ENCODE measurements at regions not wholly inside any gene's neighbourhood (a gene's known extent, or its start where the extent isn't known, plus 50 kb on each side); places are given as distances from the start of the nearest gene placed in this dataset.
"Not testable (repeated sequence)": the region's sequence is repeated elsewhere in the genome, so short reads cannot be mapped to it uniquely, and the experiment has no call there.

GRCh38 chr2:111570300-111571114, 313.5 kb downstream of the ANAPC1 start:
- not testable (repeated sequence) for DNase-seq (ENCODE audit: low read depth, low spot score)

GRCh38 chr2:111574803-111575202, 309.2 kb downstream of the ANAPC1 start:
- not testable (repeated sequence) for DNase-seq (ENCODE audit: low read depth, low spot score)

- DNase-seq (ENCODE audit: low read depth, low spot score) = peak; percentile 23
These were observed 306.7 kb downstream of the ANAPC1 start for GRCh38 chr2:111577154-111577885.

- not testable (repeated sequence) for DNase-seq (ENCODE audit: low read depth, low spot score)
These were observed 304.4 kb downstream of the ANAPC1 start for GRCh38 chr2:111579500-111580134.

- not testable (repeated sequence) for DNase-seq (ENCODE audit: low read depth, low spot score)
These were observed 303.4 kb downstream of the ANAPC1 start for GRCh38 chr2:111580616-111581015.

- not testable (repeated sequence) for DNase-seq (ENCODE audit: low read depth, low spot score)
These were observed 301.9 kb downstream of the ANAPC1 start for GRCh38 chr2:111582090-111582489.

- DNase-seq (ENCODE audit: low read depth, low spot score) = not testable (repeated sequence)
These were observed 300.5 kb downstream of the ANAPC1 start for GRCh38 chr2:111583480-111583879.

GRCh38 chr2:111584540-111584939, 299.5 kb downstream of the ANAPC1 start:
- not testable (repeated sequence) for DNase-seq (ENCODE audit: low read depth, low spot score)

GRCh38 chr2:111584950-111585349, 299.0 kb downstream of the ANAPC1 start:
- not testable (repeated sequence) for DNase-seq (ENCODE audit: low read depth, low spot score)

- not testable (repeated sequence) for DNase-seq (ENCODE audit: low read depth, low spot score)
These were observed 298.0 kb downstream of the ANAPC1 start for GRCh38 chr2:111586014-111586413.

- DNase-seq (ENCODE audit: low read depth, low spot score) = not testable (repeated sequence)
These were observed 288.9 kb downstream of the ANAPC1 start for GRCh38 chr2:111595072-111595471.

GRCh38 chr2:111596808-111597705, 286.9 kb downstream of the ANAPC1 start:
- not testable (repeated sequence) for DNase-seq (ENCODE audit: low read depth, low spot score)

GRCh38 chr2:111598944-111599343, 285.0 kb downstream of the ANAPC1 start:
- not testable (repeated sequence) for DNase-seq (ENCODE audit: low read depth, low spot score)

GRCh38 chr2:111602259-111602658, 281.7 kb downstream of the ANAPC1 start:
- DNase-seq (ENCODE audit: low read depth, low spot score) = not testable (repeated sequence)

- not testable (repeated sequence) for DNase-seq (ENCODE audit: low read depth, low spot score)
These were observed 278.2 kb downstream of the ANAPC1 start for GRCh38 chr2:111605798-111606197.

GRCh38 chr2:111606632-111607031, 277.4 kb downstream of the ANAPC1 start:
- not testable (repeated sequence) for DNase-seq (ENCODE audit: low read depth, low spot score)

GRCh38 chr2:111609146-111609844, 274.7 kb downstream of the ANAPC1 start:
- DNase-seq (ENCODE audit: low read depth, low spot score) = not testable (repeated sequence)

GRCh38 chr2:111610035-111610434, 274.0 kb downstream of the ANAPC1 start:
- DNase-seq (ENCODE audit: low read depth, low spot score) = not testable (repeated sequence)

GRCh38 chr2:111616651-111617218, 267.3 kb downstream of the ANAPC1 start:
- DNase-seq (ENCODE audit: low read depth, low spot score) = no peak
